HL-60 (cell line): ENCODE measurements at regions not wholly inside any gene's neighbourhood (a gene's known extent, or its start where the extent isn't known, plus 50 kb on each side); places are given as distances from the start of the nearest gene placed in this dataset.
"Not testable (repeated sequence)": the region's sequence is repeated elsewhere in the genome, so short reads cannot be mapped to it uniquely, and the experiment has no call there.

ENCODE experiments used
- DNase-seq, 2 experiments: peaks; one replicate each; pipeline ENCODE4 v3.0.0-alpha.2; 2010 to 2020; ENCODE audit warnings: low read depth in 1 of 2, low spot score in 1 of 2
- H3K27ac ChIP-seq: fragments of 250-450 bp; sonication (Bioruptor Pico); replicated peaks from 2 replicates; pipeline ENCODE4 v1.5.1; 2020; ENCODE audit warnings: mild to moderate bottlenecking, moderate library complexity
- H3K27me3 ChIP-seq: fragments of 250-450 bp; sonication (Bioruptor Pico); 2 replicates; pipeline ENCODE4 v1.5.1; 2021; ENCODE audit warnings: mild to moderate bottlenecking, moderate library complexity; ENCODE audit not compliant: insufficient read depth, poor library complexity, severe bottlenecking
- H3K4me3 ChIP-seq: replicated peaks from 2 replicates; pipeline ENCODE4 v1.5.1; 2011; ENCODE audit warnings: mild to moderate bottlenecking, control low read depth, low read length; ENCODE audit not compliant: insufficient read depth
- CTCF ChIP-seq: IDR thresholded peaks from one replicate; pipeline ENCODE4 v1.5.1; 2011; ENCODE audit warnings: low read length, control low read depth, inconsistent platforms; ENCODE audit not compliant: insufficient read depth
- GABPA ChIP-seq: IDR thresholded peaks from 2 replicates; pipeline ENCODE4 v1.6.1; 2012; ENCODE audit warnings: low read depth
- POLR2AphosphoS5 ChIP-seq: IDR thresholded peaks from 2 replicates; pipeline ENCODE4 v1.6.1; 2012; ENCODE audit warnings: low read depth
- REST ChIP-seq: IDR thresholded peaks from 2 replicates; pipeline ENCODE4 v1.6.1; 2012; ENCODE audit warnings: low read depth; ENCODE audit not compliant: insufficient replicate concordance
- SPI1 ChIP-seq: IDR thresholded peaks from 2 replicates; pipeline ENCODE4 v1.6.1; 2012; ENCODE audit warnings: low read depth, mild to moderate bottlenecking, borderline replicate concordance

DNA sequence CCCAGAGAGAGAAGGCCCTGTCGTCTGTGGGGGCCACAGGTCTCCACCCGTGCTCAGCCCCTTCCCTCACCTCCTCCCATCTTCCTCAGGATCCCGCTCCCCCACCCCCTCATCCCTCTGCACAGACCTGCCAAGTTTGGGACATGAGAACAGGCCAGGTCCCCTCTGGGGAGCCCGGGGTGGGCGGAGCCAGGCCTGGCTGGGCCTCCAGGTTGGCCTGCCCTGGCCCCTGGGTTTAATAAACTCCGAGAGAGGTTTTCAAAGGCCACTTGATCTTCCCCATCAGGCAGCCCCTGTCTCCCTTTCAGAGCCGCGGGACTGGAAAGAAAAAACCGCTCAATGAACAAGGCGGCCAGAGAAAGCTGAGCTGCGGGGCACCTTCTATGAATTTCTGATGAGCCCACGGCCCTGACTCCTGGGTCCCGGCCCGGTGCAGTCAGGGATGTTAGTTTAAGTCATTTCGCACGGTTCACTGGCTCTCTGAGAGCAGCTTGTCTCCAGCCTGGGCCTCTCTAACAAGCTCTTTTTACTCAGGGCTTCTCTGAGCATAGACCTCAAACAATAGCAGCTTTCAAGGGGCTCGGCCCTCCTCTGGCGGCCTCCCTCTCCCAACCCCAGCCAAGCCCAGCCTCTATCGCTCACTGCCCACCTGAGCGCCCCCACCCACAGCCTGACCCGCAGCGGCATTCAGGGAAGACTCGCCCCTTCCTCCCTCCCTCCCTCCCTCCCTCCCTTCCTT, 64.8 kb downstream of the RPUSD4 start:
- no peak for DNase-seq
- Histone ChIP-seq H3K27ac (no peak overlapping the region), H3K4me3 (no peak overlapping the region), H3K27me3 (no peaks in the 10 kb centered on the region)
- TF ChIP-seq REST (no peak), POLR2AphosphoS5 (no peak), SPI1 (no peak), CTCF (no peak), GABPA (no peak)

GRCh38 chr11:126145954-126146353, 65.5 kb downstream of the RPUSD4 start:
- TF ChIP-seq CTCF, result no peak
- no peak for TF ChIP-seq REST
- TF ChIP-seq POLR2AphosphoS5, result no peak
- TF ChIP-seq SPI1, result no peak
- TF ChIP-seq GABPA, result no peak
- DNase-seq, result no peak
- H3K27me3 ChIP-seq, result peaks cover 6% of the 10 kb centered on the region
- no peak overlapping the region for H3K4me3 ChIP-seq
- H3K27ac ChIP-seq, result no peak overlapping the region

DNA sequence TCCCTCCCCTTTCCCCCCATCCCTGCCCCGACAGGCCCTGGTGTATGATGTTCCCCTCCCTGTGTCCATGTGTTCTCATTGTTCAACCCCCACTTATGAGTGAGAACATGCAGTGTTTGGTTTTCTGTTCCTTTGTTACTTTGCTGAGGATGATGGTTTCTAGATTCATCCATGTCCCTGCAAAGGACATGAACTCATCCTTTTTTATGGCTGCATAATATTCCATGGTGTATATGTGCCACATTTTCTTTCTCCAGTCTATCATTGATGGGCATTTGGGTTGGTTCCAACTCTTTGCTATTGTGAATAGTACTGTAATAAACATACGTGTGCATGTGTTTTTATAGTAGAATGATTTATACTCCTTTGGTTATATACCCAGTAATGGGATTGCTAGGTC, 68.0 kb downstream of the RPUSD4 start:
- DNase-seq, H3K27ac ChIP-seq, H3K4me3 ChIP-seq: not testable (repeated sequence)
- H3K27me3 ChIP-seq, result peaks cover 12% of the 10 kb centered on the region

- no peak overlapping the region for H3K27ac ChIP-seq
- H3K27me3 ChIP-seq, result peaks cover 14% of the 10 kb centered on the region
- TF ChIP-seq GABPA (no peak), SPI1 (no peak), POLR2AphosphoS5 (no peak), REST (no peak), CTCF (no peak)
- DNase-seq, result no peak
- no peak overlapping the region for H3K4me3 ChIP-seq
Measured at GRCh38 chr11:126140926-126141280, 70.5 kb downstream of the RPUSD4 start.
